Stimulated activated naive CD8-positive, alpha-beta T cell treated with anti-CD3 and anti-CD28 coated beads, Interleukin-15, Interleukin-2, amounts not matched to agents 100 U/mL and 50 U/mL, for 24 hours (primary cell): ENCODE measurements at regions not wholly inside any gene's neighbourhood (a gene's known extent, or its start where the extent isn't known, plus 50 kb on each side); places are given as distances from the start of the nearest gene placed in this dataset.
A peak's percentile ranks its signal among the peaks of the same experiment; 100 is the strongest.

Experiments used
- ATAC-seq: fragments of 150-1000 bp; cut with Tn5 transposase; one replicate; pipeline ENCODE4 v1.10.0; 2021
- DNase-seq: peaks from one replicate; pipeline ENCODE4 v3.0.0; 2021

GRCh38 chr2:105570757-105571156, 171.9 kb upstream of the FHL2 start:
- no peak for DNase-seq

GRCh38 chr2:105570326-105570725, 171.5 kb upstream of the FHL2 start:
- no peak for ATAC-seq
- no peak for DNase-seq

More at GRCh38 chr2:105570757-105571156, 171.9 kb upstream of the FHL2 start:
- ATAC-seq: no peak

DNA sequence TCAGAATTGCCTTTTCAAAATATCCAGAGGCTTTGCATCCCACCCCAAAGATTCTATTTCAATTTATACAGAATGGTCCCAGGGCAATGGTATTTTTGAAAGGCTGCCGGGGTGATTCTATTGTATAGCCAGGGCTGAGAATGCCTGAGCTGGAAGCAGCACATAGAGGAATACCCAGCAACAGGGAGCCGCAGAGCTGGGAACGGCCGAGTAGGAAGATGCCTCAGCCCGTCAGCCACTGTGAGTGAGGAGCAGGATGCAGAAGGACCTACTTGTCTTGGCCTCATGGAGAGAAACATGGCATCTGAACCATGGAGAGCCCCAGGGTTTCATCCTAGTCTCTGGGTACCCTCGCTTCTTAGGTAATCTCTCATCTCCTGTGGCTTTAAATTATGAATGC, 170.8 kb upstream of the FHL2 start:
- DNase-seq (no peak), ATAC-seq (no peak)

DNA sequence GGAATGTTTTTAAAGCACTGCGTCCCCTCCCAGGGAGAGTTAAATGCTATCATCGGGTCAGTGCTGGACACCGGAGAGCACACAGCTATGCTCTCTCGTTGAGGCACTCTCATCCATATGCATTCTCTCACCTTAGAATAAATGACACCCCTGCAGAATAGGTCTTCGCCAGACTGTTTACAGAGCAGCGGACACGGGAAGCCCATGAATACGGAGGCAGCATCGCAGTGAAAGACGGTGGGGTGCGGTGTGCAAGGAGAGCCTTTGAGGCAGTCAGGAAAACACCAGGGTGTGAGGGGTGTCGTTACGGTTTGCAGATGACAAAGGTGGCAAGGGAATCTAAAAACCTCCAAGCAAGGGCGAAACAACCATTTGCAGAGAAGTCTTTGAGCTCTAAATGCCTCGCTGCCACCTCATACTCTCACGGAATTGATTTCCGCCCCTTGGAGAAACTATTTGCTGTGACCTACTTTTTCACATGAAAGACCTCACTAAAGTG, 169.2 kb upstream of the FHL2 start:
- DNase-seq (no peak), ATAC-seq (no peak)

GRCh38 chr2:105563000-105563719, 164.3 kb upstream of the FHL2 start:
- DNase-seq (no peak), ATAC-seq (no peak)

GRCh38 chr2:105561401-105561800, 162.6 kb upstream of the FHL2 start:
- ATAC-seq: no peak
- DNase-seq: no peak

DNA sequence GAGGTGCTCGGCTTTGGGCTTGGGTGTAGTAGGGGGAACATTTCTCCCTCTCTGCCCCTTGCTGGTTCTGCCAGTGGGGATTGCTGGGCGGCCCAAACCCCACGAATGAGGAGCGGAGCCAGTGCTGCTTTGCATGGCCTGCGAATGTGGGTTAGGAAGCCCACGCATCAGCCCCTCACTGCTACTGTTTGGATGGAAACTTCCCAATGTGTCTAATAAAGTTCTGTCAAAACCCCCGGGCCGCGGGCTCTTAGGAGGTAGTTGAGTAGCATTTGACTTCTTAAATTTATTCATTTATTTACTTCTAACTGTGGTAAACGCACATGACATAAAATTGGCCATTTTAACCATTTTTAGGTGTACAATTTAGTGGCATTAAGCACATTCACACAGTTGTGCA, 161.3 kb upstream of the FHL2 start:
- ATAC-seq: no peak
- DNase-seq: no peak

DNA sequence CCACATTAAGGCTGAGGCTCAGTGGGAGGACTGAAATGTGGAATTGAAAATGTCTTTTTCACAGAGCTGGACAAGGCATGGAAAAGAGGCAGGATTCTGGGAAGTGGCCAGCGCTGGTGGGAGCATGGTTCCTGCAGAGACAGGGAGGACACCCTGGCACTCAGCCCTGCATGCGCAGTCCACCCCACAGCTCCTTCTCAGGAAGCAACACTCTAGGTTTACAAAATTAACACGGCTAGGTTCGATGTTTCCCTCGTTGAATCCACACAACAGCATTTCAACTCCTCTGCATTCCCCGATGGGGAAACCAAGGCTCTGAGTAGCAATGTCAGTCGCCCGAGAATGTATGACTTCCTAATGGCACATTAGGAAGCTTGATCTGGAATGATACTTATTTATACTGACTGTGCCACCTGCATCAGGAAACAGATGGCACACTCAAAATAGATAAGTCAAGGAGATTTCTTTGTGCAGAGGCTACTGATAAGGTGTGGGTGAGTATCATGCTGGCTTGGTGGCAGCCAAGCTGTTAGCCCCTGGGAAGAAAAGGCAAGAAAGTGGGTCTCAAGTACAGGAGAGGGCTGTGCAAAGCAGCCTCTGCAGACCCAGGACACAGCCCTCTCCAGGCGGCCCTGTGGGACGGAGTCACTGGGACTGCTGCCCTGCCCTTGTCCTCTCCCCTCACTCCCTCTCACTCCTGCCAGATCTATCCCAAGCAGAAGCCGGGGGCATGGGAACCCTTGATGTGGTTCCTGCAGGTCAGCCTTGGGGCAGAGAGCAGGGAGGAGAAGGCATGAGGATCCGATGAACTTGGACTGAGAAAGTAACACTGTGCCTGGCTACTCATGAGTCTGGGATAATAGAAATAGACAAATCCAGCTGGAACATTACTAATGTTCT, 158.4 kb upstream of the FHL2 start:
- DNase-seq (no peak), ATAC-seq (no peak)

- ATAC-seq: no peak
These were observed 157.5 kb upstream of the FHL2 start for GRCh38 chr2:105556366-105556765.

DNA sequence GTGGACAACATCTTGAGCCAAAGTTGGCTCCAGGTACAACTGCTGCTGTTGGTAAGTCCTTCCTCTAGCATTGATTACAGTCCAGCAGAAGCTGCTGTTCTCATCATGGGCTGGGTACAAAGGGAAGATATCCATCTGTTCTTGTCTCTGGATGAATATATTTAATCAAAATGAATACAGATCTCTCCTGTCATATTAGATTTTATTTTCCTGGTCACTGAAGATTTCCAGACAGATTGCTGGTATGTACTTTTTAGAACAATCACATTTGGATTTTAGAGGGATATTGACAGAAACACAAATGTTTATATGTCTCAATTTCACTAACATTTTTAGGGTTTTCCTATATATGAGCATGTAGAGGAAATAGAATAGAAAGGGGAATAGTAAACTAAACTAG, 155.4 kb upstream of the FHL2 start:
- ATAC-seq (no peak), DNase-seq (no peak)

More at GRCh38 chr2:105556366-105556765, 157.5 kb upstream of the FHL2 start:
- no peak for DNase-seq

GRCh38 chr2:105553538-105554196, 154.8 kb upstream of the FHL2 start:
- DNase-seq (no peak), ATAC-seq (no peak)

GRCh38 chr2:105546628-105546974, 147.8 kb upstream of the FHL2 start:
- ATAC-seq: no peak
- no peak for DNase-seq

DNA sequence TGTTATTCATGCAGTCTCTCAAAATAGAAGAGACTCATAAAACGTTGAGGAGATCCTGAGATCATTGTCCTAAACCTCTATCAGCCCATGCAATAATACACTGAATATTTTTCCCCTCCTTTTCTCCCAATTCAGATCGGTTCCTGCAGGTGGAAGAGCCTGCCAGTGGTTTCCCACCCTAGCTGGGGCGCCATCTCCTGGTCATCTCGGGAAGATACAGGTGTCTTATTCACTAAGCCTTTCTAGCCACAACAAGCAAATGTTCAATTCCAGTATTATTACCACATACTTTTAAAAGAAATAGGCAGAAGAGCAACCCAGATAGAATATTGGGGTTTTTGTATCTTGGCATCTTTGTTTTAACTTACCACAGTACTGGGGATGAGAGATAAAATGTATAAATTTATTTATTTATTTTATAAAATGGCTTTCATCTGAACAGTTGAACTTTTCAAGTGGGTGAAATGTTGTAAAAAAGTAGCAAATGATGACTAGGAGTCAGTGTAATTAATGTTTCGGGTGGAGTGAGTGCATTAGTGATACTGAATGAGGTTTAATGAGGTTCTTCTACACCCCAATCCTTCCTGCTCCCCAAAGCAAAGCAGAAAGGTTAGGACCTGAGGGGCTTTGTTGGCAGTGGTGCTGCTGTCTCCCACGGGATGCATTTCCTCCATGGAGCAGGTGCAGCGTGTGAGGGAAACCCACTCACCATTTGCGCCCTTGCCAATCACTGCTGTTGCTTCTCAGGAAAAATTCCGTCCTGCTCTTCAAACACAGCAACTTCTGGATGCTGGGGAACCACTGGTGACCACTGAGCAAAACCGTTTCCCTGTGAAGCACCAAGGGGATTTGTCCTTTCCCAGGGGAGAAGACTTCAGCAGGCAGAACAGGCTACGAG, 147.1 kb upstream of the FHL2 start:
- ATAC-seq: peak; percentile 59
- peak; percentile 79 for DNase-seq

DNA sequence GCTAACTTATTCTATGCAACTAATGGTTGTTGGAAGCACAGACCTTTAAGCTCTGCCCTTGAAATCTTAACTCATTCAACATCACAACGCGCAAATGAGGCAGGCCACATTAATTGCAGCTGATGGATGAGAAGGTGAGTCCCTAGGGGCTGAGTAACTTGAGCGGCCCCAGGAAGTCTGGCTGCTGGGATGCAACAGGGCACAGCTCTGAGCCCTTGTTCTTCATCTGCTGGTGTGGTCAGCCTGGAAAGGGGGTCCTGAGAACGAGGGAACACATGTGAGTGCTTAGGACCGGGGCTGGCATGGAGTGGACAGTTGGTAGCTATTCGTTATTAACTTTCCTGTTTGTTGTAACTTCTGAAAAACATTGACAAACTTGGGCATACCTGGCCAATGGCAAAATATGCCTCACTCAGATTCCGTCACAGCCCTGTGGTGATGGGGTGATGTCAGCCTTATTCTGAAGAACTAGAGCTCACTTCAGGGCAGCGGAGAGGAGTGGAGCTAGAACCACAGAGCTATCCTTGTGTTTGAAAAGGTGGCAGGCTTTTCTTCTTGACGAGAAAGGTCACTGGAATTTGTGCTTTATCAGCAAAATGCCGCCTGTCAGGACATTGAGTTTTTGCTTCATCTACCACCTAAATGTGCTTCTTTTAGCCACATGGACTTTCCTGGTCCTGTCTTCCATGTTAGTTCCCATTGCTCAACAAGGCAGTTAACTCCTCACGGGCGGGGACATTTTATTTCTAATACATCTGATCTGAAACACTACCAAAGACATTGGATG, 145.9 kb upstream of the FHL2 start:
- no peak for ATAC-seq
- DNase-seq: no peak

- DNase-seq (no peak), ATAC-seq (no peak)
These were observed 142.6 kb upstream of the FHL2 start for GRCh38 chr2:105541189-105542050.

DNA sequence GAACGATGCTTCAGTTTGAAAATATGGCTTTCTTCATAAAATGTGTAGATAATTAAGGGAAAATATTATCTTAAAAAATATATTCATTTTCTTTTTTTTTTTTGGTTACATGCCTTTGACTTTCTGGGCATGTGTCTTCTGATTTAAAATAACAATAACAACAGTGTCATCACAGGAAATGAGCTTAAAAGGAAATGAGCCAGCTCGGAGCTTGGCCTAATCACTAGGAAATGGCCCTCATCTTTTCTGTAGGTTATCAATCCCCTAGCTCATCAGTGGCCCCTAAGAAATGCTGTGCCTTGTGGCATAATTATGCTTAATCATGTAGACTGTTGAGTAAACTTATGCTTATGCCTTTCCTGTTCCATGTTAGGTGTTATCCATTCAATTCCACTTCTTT, 141.8 kb upstream of the FHL2 start:
- no peak for ATAC-seq

GRCh38 chr2:105539331-105539730, 140.5 kb upstream of the FHL2 start:
- ATAC-seq: no peak
- no peak for DNase-seq

More for the DNA sequence above, 141.8 kb upstream of the FHL2 start:
- no peak for DNase-seq

GRCh38 chr2:105538840-105539239, 140.0 kb upstream of the FHL2 start:
- ATAC-seq (no peak), DNase-seq (no peak)

DNA sequence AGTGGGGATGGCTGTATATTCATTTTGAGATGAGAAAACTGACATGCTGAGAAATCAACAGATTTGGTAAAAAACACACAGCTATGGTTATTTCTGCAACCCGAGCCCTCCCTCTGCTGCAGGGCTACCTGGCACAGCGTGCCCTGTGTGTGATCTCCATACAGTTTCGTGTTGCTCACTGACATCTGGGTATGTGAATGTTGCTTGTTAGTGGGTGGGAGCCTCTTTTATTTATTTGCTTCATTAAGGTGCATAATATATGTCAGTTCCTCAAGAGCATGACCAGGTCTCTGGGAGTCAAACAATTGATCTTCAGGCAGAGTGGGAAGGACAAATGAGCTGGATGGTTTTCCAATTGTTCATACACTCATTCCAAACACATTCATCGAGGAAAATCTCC, 139.1 kb upstream of the FHL2 start:
- no peak for ATAC-seq
- DNase-seq: no peak

- ATAC-seq (no peak), DNase-seq (no peak)
These were observed 138.6 kb upstream of the FHL2 start for GRCh38 chr2:105537466-105537865.
